ENCODE measurements at regions not wholly inside any gene's neighbourhood (a gene's known extent, or its start where the extent isn't known, plus 50 kb on each side); places are given as distances from the start of the nearest gene placed in this dataset.
"Not testable (repeated sequence)": the region's sequence is repeated elsewhere in the genome, so short reads cannot be mapped to it uniquely, and the experiment has no call there.

- no peak for DNase-seq
Observed at GRCh38 chr1:47688461-47689296, 250.8 kb downstream of the FOXD2 start.

- no peak for DNase-seq
Observed at GRCh38 chr1:47689894-47690293, 252.1 kb downstream of the FOXD2 start.

- DNase-seq: no peak
Observed at GRCh38 chr1:47690341-47691250, 252.8 kb downstream of the FOXD2 start.

- DNase-seq: not testable (repeated sequence)
Observed at GRCh38 chr1:47691293-47691692, 253.4 kb downstream of the FOXD2 start.

- DNase-seq: no peak
Observed at GRCh38 chr1:47692196-47692595, 254.4 kb downstream of the FOXD2 start.

- DNase-seq: no peak
Observed at GRCh38 chr1:47693115-47693514, 255.3 kb downstream of the FOXD2 start.

GRCh38 chr1:47694011-47694890, 256.4 kb downstream of the FOXD2 start:
- no peak for DNase-seq

GRCh38 chr1:47696404-47696736, 258.5 kb downstream of the FOXD2 start:
- DNase-seq: no peak

- no peak for DNase-seq
Observed at GRCh38 chr1:47696737-47697441, 259.0 kb downstream of the FOXD2 start.

- DNase-seq: no peak
Observed at GRCh38 chr1:47697616-47698335, 259.9 kb downstream of the FOXD2 start.

GRCh38 chr1:47699492-47700235, 261.8 kb downstream of the FOXD2 start:
- DNase-seq: no peak

- DNase-seq: no peak
Observed at GRCh38 chr1:47701283-47701682, 263.4 kb downstream of the FOXD2 start.

GRCh38 chr1:47701741-47702515, 264.1 kb downstream of the FOXD2 start:
- no peak for DNase-seq

GRCh38 chr1:47703156-47703825, 265.4 kb downstream of the FOXD2 start:
- no peak for DNase-seq

- no peak for DNase-seq
Observed at GRCh38 chr1:47703981-47704596, 266.2 kb downstream of the FOXD2 start.

- DNase-seq: no peak
Observed at GRCh38 chr1:47705517-47706130, 267.8 kb downstream of the FOXD2 start.

GRCh38 chr1:47707503-47707902, 269.7 kb downstream of the FOXD2 start:
- no peak for DNase-seq

GRCh38 chr1:47708019-47708535, 270.2 kb downstream of the FOXD2 start:
- no peak for DNase-seq

All from CD4-positive, alpha-beta T cell treated with Interleukin-15 for 1 hour (primary cell).